ENCODE measurements at regions not wholly inside any gene's neighbourhood (a gene's known extent, or its start where the extent isn't known, plus 50 kb on each side); places are given as distances from the start of the nearest gene placed in this dataset.

GRCh38 chr7:3196629-3197400 lies 104.2 kb upstream of the SDK1 start:
- H3K27ac Mint-ChIP-seq (ENCODE audit: unreplicated experiment): no peak overlapping the region
- H3K4me1 Mint-ChIP-seq (ENCODE audit: low read depth, unreplicated experiment): peaks cover 6% of the 10 kb centered on the region
- Histone ChIP-seq H3K27me3 (replicated peaks; ENCODE audit: control insufficient read depth, insufficient read depth, low read length) (no peaks in the 10 kb centered on the region), H3K36me3 (ENCODE audit: control insufficient read depth, insufficient read depth, low read length) (no peaks in the 10 kb centered on the region), H3K4me1 (0 out of 2 replicates have a peak, but pooled peaks cover 8% of the 10 kb centered on the region), H3K9me3 (no peaks in the 10 kb centered on the region; the same call in none of the 2 replicates), H3K4me3 (ENCODE audit: low read depth, low read length) (no peak overlapping the region)
- CTCF ChIA-PET: no interaction called here
- intact Hi-C loops (cut with micrococcal nuclease; ENCODE audit: unreplicated experiment): no loop called here
- DNase-seq: no peak
- POLR2A ChIA-PET: no interaction called here
- H3K36me3 Mint-ChIP-seq (ENCODE audit: insufficient read depth, unreplicated experiment): no peaks in the 10 kb centered on the region
- H3K9me3 Mint-ChIP-seq (ENCODE audit: unreplicated experiment): peaks cover 28% of the 10 kb centered on the region
- no peaks in the 10 kb centered on the region for H3K27me3 Mint-ChIP-seq (ENCODE audit: insufficient read depth, unreplicated experiment)
- H3K4me3 Mint-ChIP-seq (ENCODE audit: unreplicated experiment): no peak overlapping the region
- no TSS peak for BruUV-seq (replicated peaks)
- TF ChIP-seq CTCF (IDR thresholded peaks at IDR 0.05; ENCODE audit: insufficient read depth in 1 of 2, low read depth in 1 of 2, low read length in 1 of 2, severe bottlenecking in 1 of 2, unreplicated experiment in 1 of 2): no peak

DNA sequence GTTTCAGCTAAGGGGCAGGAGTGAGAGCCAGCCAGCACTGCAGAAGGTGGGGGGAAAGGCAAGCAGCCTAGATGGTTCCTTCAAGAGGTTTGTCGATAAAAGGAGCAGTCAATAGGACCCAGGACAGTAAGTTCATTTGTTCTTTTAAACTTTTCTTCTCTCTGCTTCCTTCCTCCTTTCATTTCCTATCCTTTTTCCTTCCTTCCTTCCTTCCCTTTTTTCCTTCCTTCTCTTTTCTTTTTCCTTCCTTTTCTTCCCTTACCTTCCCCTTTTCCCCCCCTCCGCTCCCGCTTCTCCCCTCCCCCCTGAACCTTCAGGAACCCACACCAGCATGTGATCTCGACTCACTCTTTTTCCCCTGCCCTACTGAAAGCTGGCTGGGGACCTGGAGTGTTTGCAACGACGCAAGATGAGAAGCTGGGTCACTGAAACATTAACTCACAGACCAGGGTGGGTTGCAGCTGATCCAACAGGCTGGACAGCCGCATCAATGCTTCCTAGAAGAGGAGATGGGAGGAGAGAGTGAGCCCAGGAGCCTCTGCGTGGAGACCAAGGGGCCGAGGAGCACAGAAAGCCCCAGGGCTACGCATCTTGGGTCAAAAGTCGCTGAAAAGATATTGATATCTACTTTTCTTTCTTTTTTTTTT lies 103.4 kb upstream of the SDK1 start:
- Mint-ChIP-seq H3K27me3 (ENCODE audit: insufficient read depth, unreplicated experiment) (no peaks in the 10 kb centered on the region), H3K9me3 (ENCODE audit: unreplicated experiment) (peaks cover 28% of the 10 kb centered on the region), H3K4me1 (ENCODE audit: low read depth, unreplicated experiment) (peaks cover 6% of the 10 kb centered on the region), H3K36me3 (ENCODE audit: insufficient read depth, unreplicated experiment) (no peaks in the 10 kb centered on the region), H3K27ac (ENCODE audit: unreplicated experiment) (no peak overlapping the region), H3K4me3 (ENCODE audit: unreplicated experiment) (no peak overlapping the region)
- intact Hi-C loops (cut with micrococcal nuclease; ENCODE audit: unreplicated experiment): no loop called here
- H3K4me3 ChIP-seq (ENCODE audit: low read depth, low read length): no peak overlapping the region
- H3K36me3 ChIP-seq (ENCODE audit: control insufficient read depth, insufficient read depth, low read length): no peaks in the 10 kb centered on the region
- ChIA-PET POLR2A (no interaction called here), CTCF (interaction anchor here (0.6 to 0.7 kb wide), 3 partner anchors 16 to 52 kb away, joined by 3 to 6 read pairs (median 4); no protein-coding TSS in a partner anchor)
- BruUV-seq (replicated peaks): no TSS peak
- H3K9me3 ChIP-seq: no peaks in the 10 kb centered on the region; the same call in none of the 2 replicates
- no peaks in the 10 kb centered on the region for H3K27me3 ChIP-seq (replicated peaks; ENCODE audit: control insufficient read depth, insufficient read depth, low read length)
- H3K4me1 ChIP-seq: 0 out of 2 replicates have a peak, but pooled peaks cover 8% of the 10 kb centered on the region
- TF ChIP-seq CTCF (IDR thresholded peaks at IDR 0.05; ENCODE audit: insufficient read depth in 1 of 2, low read depth in 1 of 2, low read length in 1 of 2, severe bottlenecking in 1 of 2, unreplicated experiment in 1 of 2): no peak
- DNase-seq: no peak

DNA sequence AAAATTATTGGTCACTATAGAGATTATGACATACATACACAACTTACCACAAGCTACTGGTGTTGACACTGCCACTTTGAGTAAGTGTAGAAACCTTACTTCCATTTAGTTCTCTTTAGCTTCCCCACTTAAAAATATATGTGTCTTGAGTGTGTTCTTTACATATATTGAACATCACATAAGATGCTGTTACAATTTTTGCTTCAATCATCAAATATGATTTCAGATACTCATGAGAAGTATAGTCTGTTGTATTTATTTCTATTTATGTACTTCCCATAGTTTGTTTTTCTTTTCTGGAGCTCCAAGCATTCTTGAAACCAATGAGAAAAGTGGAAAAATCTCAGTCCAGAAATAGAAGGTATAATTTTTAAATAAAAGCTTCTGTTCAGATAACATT lies 102.7 kb upstream of the SDK1 start:
- H3K4me3 Mint-ChIP-seq (ENCODE audit: unreplicated experiment): no peak overlapping the region
- H3K4me3 ChIP-seq (ENCODE audit: low read depth, low read length): no peak overlapping the region
- intact Hi-C loops (cut with micrococcal nuclease; ENCODE audit: unreplicated experiment): no loop called here
- peaks cover 6% of the 10 kb centered on the region for H3K4me1 Mint-ChIP-seq (ENCODE audit: low read depth, unreplicated experiment)
- no peak for DNase-seq
- no TSS peak for BruUV-seq (replicated peaks)
- peaks cover 28% of the 10 kb centered on the region for H3K9me3 Mint-ChIP-seq (ENCODE audit: unreplicated experiment)
- ChIA-PET POLR2A (no interaction called here), CTCF (interaction anchor here (0.5 to 0.7 kb wide), 4 partner anchors 17 to 53 kb away, joined by 3 to 6 read pairs (median 4); no protein-coding TSS in a partner anchor)
- no peaks in the 10 kb centered on the region for H3K27me3 ChIP-seq (replicated peaks; ENCODE audit: control insufficient read depth, insufficient read depth, low read length)
- H3K4me1 ChIP-seq: 0 out of 2 replicates have a peak, but pooled peaks cover 8% of the 10 kb centered on the region
- no peaks in the 10 kb centered on the region for H3K36me3 ChIP-seq (ENCODE audit: control insufficient read depth, insufficient read depth, low read length)
- TF ChIP-seq CTCF (IDR thresholded peaks at IDR 0.05; ENCODE audit: insufficient read depth in 1 of 2, low read depth in 1 of 2, low read length in 1 of 2, severe bottlenecking in 1 of 2, unreplicated experiment in 1 of 2): no peak
- no peaks in the 10 kb centered on the region for H3K27me3 Mint-ChIP-seq (ENCODE audit: insufficient read depth, unreplicated experiment)
- H3K27ac Mint-ChIP-seq (ENCODE audit: unreplicated experiment): no peak overlapping the region
- no peaks in the 10 kb centered on the region; the same call in none of the 2 replicates for H3K9me3 ChIP-seq
- no peaks in the 10 kb centered on the region for H3K36me3 Mint-ChIP-seq (ENCODE audit: insufficient read depth, unreplicated experiment)
